ENCODE measurements at regions not wholly inside any gene's neighbourhood (a gene's known extent, or its start where the extent isn't known, plus 50 kb on each side); places are given as distances from the start of the nearest gene placed in this dataset.
A peak's percentile ranks its signal among the peaks of the same experiment; 100 is the strongest.

- no peak for DNase-seq (ENCODE audit: low spot score)
Observed at GRCh38 chr5:163622799-163623198, 117.4 kb downstream of the MAT2B start.

DNA sequence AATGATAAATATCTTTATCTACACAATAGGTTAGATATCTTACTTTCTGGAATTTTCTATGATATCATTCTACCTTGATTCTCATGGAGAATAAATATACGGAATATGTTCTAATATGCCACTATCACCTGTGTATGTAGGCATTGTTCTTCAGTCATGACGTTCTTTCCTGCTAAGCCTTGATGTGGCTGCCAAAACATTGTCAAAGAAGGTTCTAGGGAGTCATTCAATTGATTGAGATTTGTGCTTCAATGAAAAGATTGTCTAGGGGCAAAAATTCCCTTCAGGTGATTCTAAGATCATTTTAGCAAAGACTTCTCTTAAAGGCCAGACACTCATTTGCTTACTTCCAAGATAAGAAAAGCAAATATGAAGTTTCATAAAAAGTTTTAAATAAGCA is 118.1 kb downstream of the MAT2B start:
- no peak for DNase-seq (ENCODE audit: low spot score)

- no peak for DNase-seq (ENCODE audit: low spot score)
Observed at GRCh38 chr5:163623986-163624385, 118.6 kb downstream of the MAT2B start.

DNA sequence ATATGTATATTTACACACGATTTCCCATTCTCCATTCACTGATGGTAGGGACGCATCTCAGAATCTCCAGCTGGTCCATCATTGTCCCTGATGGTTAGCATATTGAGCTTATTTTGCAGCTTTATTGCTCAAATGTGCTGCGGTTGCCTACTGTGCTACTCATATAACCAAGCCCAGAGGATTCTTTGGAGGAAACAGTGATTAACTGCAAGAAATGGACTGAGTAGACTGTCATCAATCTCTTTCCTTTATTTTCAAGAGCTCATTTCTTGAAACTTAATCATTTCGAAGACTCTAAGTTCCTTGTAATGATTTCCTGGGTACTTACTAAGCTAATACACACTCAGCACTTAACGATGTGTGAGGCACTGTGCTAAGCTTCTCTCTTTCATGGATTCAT is 119.0 kb downstream of the MAT2B start:
- DNase-seq (ENCODE audit: low spot score) = no peak

- no peak for DNase-seq (ENCODE audit: low spot score)
Observed at GRCh38 chr5:163626904-163627434, 121.5 kb downstream of the MAT2B start.

- DNase-seq (ENCODE audit: low spot score) = no peak
Observed at GRCh38 chr5:163631856-163632255, 126.4 kb downstream of the MAT2B start.

DNA sequence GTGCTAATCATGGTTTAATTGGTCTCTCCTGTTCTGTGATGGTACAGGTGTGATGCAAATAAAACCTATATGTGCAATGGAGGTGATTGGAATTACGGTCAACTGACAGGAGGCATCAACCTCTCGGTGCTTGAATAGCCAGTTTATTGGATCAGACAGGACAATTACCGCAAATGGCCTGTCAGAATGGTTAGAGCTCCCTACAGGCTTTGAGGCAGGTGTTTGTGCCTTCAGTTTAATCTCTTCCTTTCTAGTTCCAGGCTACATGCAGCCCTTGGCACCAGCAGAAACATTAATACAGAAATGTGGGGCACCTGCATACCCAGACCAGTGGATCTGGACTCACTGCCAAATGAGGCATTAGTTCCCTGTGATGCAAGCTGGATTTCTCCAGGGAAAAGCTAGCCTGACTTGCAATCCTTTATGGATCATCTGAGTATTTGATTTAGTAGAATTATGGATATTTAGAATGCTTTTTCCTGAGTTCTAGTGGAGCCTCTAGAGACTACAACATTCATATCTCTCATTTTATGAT is 128.6 kb downstream of the MAT2B start:
- no peak for DNase-seq (ENCODE audit: low spot score)

DNA sequence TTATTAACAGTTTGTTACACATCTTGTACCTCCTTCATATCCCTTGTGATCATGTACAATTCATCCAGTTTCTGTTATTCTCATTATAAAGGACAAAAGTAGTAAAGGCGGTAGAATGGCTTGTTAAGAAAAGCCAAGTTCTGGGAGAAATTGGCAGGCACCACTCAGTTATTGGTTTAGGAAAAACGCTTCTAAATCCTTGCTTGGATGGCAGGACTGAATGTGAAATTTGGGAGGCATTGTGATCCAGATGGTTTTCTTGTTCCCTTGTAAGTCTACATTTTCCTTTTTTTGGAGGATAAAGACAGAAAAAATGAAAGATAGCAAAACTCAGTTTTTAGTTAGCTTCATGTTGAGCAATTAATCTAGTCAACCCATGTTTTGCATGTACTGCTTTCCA is 130.2 kb downstream of the MAT2B start:
- no peak for DNase-seq (ENCODE audit: low spot score)

GRCh38 chr5:163642904-163643303 is 137.5 kb downstream of the MAT2B start:
- DNase-seq (ENCODE audit: low spot score) = no peak

GRCh38 chr5:163645421-163646416 is 140.3 kb downstream of the MAT2B start:
- DNase-seq (ENCODE audit: low spot score) = no peak

- DNase-seq (ENCODE audit: low spot score) = no peak
Observed at GRCh38 chr5:163649514-163649913, 144.1 kb downstream of the MAT2B start.

GRCh38 chr5:163653526-163653925 is 148.1 kb downstream of the MAT2B start:
- DNase-seq (ENCODE audit: low spot score) = no peak

DNA sequence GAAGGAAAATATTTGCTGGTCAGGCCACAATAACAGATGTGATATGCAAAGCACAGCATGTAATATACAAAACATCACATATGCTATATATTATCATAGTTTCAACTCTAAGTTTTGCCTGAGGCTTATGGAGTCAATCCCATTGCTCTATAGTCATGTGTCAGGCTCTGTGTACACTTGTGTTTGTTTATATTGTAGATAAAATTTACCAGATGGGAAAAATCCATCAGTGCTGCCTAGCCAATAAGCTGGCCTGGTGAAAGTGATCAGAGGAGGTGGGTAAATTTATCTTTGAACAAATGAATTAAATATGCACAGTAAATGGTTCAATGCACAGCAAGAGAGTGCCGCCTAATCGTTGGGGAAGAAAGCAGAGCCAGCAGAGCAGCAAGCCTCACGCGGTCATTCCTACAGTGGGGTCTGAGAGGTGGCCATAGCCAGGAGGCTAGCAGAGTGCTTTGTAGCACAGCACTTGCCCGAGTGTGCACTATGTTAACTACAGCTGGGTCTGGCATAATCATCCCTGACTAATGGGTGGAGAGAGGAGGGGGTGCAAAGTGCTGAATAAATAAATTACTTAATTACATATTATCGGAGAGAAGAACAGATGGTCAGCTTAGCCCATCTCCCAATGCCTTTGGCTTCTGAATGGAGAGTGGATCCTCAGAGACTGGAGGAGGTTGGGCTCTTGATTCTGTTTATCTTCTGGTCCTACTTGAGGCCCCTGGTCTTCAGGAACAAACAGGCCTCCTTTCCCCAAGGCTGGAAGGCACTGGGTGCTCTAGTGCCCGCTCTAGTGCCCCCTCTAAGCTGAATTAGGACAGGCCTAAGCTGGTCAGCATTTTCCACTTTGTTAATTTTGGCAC is 153.5 kb downstream of the MAT2B start:
- no peak for DNase-seq (ENCODE audit: low spot score)

DNA sequence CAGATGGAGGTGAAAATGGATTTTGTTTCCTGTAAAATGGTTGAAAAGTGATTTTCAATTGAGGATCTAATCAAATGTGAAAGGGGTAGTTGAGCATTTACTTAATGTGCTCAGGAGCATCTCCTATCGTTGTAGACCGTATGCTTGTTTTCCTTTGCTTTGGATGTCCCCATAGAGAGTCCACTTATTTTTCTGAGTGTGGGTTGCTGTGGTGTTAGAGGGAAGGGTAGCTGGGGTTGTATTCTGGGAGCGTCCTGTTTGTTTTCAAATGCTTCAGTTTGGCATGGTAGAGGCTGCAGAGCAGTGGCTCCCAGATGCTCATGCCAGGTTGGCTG is 154.1 kb downstream of the MAT2B start:
- DNase-seq (ENCODE audit: low spot score) = no peak

GRCh38 chr5:163660486-163660885 is 155.1 kb downstream of the MAT2B start:
- DNase-seq (ENCODE audit: low spot score) = no peak

DNA sequence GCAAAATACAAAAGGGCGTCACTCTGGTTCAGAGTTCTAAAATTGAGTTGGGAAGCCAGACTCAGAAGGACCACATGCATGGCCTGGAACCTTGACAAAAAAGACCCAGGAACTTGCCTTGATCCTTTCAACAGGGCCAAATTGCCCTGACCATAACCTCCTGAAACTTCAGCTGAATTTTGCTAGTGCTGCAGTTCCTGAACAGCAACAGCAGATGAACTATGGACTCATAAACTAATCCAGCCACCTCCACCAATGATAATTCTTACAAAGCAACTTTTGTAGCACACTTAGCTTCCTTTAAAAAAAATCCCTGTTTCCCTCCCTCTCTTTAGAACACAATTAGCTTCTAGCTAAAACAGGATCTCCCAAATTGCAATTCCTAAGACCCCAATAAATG is 155.9 kb downstream of the MAT2B start:
- no peak for DNase-seq (ENCODE audit: low spot score)

DNA sequence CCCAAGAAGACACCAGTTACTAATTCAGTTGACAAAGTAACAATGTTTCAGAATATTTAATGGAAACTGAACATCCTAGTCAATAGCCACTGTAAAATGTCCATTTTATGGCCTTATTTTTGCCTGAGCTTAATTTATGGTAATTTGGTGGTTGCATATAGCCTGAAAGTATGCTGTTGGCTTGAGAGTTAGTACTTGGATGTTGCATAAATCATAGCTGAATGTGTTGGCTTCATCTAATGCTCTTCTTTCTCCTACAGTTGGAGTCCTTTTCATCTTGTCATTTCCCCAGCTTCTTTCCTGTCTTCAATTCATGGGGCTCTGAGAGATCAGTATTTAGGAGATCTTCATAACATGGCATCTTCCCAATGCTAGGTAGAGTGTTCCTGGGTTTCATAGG is 164.6 kb downstream of the MAT2B start:
- DNase-seq (ENCODE audit: low spot score) = no peak

GRCh38 chr5:163677092-163677491 is 171.7 kb downstream of the MAT2B start:
- DNase-seq (ENCODE audit: low spot score) = no peak

DNA sequence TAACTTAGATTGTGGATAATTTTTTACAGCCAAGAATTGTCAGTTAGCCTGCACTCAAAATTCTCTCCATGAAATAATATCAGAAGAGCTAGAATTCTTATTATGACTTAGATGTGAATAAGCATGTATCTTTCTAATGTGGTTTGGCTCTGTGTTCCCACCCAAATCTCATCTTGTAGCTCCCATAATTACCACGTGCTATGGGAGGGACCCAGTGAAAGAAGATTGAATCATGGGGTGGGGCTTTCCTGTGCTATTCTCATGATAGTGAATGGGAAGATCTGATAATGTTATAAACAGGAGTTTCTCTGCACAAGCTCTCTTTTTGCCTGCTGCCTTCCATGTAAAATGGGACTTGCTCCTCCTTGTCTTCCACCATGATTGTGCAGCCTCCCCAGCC is 176.8 kb downstream of the MAT2B start:
- no peak for DNase-seq (ENCODE audit: low spot score)

DNA sequence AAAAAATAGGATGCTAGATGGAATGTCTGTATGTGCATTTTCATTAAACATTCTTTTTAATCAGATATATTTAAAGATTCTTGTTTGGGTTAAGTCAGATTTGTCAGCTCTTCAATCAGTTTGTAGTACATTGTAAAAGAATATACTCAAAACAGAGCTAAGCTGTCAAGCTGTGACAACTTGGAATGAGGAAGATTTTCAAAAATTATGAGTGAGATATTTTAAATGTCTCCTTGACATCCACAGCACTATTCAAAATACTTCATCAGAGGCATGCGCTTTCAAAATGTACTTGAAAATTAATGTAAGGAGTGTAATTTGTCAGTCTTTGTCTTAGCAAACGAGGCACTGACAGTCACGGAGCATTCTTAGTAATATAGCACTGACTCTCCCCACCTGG is 182.0 kb downstream of the MAT2B start:
- no peak for DNase-seq (ENCODE audit: low spot score)

GRCh38 chr5:163692091-163692490 is 186.7 kb downstream of the MAT2B start:
- no peak for DNase-seq (ENCODE audit: low spot score)

GRCh38 chr5:163695830-163696578 is 190.6 kb downstream of the MAT2B start:
- DNase-seq (ENCODE audit: low spot score) = peak; percentile 78

Measured in RKO (cell line).